NCI-H2081 treated with DMSO at 0.1 percent for 48 hours (cell line): ENCODE measurements at regions not wholly inside any gene's neighbourhood (a gene's known extent, or its start where the extent isn't known, plus 50 kb on each side); places are given as distances from the start of the nearest gene placed in this dataset.

Source experiments
- DNase-seq: peaks from one replicate; lab custom pipeline; 2025; lab: John Stamatoyannopoulos, UW

GRCh38 chr10:57017356-57018037, 656.4 kb upstream of the ZWINT start:
- DNase-seq = no peak

DNA sequence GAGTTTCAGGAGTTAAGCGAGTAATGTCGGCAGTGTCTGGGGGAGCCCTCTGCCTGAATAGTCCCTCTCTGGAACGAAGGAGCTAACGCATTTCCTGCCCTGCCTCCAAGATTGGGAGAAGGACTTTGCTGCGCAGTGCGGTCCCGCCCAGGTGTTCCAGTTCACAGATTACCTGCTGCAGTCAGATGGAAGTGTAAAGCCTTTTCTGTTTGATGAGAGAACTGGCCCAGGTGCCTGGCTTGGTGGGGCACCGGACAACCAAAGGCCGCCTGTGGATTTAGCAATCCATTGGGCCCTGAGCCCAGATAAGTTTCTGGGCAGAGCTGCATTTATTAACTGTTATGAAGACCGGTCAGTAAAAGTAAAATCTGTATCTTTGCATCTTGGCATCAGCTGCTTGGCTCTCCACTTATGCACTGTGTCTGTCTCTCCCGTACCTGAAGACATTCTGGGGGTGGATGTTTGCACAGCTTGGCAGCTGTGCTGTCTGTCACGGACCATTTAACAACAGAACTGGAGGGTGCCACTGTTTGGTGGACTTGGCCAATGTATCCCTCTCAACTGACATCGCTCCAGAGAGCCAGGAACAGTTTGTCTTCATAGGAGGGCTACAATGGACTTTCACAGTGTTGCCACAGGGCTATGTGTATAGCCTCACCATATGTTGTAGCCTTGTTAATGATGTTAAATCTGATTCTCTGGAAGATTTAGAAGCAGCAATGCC, 654.7 kb upstream of the ZWINT start:
- DNase-seq = peak; percentile 74

GRCh38 chr10:57015187-57015586, 654.1 kb upstream of the ZWINT start:
- no peak for DNase-seq

GRCh38 chr10:57014758-57015157, 653.7 kb upstream of the ZWINT start:
- no peak for DNase-seq

DNA sequence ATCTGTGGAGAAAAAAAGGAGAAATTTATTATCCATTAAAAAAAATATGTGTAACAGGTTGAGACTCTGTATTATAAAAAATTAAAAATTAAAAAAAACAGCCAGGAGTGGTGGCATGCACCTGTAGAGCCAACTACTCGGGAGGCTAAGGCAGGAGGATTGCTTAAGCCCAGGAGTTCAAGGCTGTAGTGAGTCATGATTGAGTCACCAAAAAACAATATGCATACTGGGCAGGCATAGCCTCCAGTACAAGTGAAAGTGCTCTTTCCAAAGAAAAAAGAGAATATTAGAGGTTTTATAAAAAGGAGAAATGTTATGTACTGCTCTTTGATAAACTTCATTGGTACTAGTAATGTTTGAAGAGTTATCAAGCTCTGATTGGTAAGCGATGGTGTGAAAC, 647.1 kb upstream of the ZWINT start:
- no peak for DNase-seq

GRCh38 chr10:56991591-56992069, 630.6 kb upstream of the ZWINT start:
- no peak for DNase-seq

- DNase-seq = no peak
Observed at GRCh38 chr10:56975513-56975912, 614.5 kb upstream of the ZWINT start.

GRCh38 chr10:56973766-56974165, 612.7 kb upstream of the ZWINT start:
- no peak for DNase-seq

- DNase-seq = no peak
Observed at GRCh38 chr10:56943221-56943755, 582.2 kb upstream of the ZWINT start.

GRCh38 chr10:56934515-56934914, 573.5 kb upstream of the ZWINT start:
- DNase-seq = no peak

DNA sequence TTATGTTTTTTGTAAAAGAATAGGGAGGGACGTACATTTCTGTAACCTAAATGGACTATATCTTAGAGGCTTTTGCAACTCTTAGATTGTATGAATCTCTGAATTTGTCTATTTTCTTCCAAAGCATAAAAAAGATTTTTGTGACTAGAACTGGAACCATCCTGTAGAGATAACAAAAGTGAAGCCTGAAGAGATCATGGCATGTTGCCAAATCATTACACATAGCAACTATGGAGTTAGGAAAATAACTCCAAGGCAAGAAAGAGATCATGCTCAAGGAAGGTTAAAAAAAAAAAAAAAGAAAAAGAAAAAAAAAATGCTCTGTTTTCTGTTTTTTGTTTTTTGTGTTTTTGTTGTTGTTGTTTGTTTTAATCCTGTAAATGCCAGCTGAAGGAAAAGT, 567.7 kb upstream of the ZWINT start:
- DNase-seq = no peak

GRCh38 chr10:56927701-56928100, 566.6 kb upstream of the ZWINT start:
- no peak for DNase-seq

DNA sequence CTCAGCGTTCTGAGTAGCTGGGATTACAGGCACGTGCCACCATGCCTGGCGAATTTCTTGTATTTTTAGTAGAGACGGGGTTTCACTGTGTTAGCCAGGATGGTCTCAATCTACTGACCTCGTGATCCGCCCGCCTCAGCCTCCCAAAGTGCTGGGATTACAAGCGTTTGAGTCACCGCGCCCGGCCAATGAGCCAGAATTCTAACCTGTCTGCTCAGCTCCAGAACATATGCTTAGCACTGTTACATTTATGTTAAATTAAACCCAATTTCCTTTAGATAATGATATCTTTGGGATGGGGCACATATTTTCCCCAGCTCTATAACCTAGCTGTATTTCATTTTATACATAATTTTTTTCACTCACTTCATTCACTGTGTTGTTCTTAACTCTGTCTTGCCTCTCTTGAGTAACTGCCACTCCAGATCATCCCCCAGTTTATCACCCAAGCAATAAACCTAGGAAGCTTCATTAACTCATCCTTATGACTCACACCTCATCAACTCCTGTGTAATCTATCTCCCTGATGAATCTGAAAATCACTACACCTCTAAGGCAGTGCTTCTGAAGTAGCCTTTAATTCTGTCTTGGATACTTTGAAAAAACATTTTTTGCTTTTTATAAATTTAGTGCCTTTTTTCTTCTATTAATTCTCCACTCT, 559.7 kb upstream of the ZWINT start:
- no peak for DNase-seq

GRCh38 chr10:56912043-56912442, 551.0 kb upstream of the ZWINT start:
- DNase-seq = no peak

GRCh38 chr10:56905051-56905450, 544.0 kb upstream of the ZWINT start:
- no peak for DNase-seq

GRCh38 chr10:56902554-56902953, 541.5 kb upstream of the ZWINT start:
- no peak for DNase-seq

GRCh38 chr10:56895306-56895705, 534.2 kb upstream of the ZWINT start:
- DNase-seq = no peak

- no peak for DNase-seq
Observed at GRCh38 chr10:56881218-56881617, 520.2 kb upstream of the ZWINT start.

- DNase-seq = no peak
Observed at GRCh38 chr10:56880606-56881005, 519.5 kb upstream of the ZWINT start.

DNA sequence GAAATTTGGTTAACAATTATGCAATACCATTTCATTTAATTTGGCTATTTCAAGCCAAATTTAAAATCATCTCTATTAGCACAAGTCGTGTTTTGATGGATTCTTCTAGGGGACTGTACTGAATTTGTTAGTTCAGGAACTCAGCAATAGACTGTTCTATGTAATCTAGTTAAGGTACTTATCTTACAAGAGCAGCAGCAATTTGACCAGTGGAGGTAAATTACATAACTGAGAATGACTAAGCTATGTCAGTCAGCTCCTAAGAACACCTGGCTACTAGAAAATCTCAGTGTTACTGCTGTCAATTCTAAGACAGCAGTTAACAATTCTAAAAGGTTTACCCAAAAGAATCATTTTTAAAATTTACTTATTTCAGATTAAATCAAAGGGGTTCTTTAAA, 513.9 kb upstream of the ZWINT start:
- DNase-seq = no peak

DNA sequence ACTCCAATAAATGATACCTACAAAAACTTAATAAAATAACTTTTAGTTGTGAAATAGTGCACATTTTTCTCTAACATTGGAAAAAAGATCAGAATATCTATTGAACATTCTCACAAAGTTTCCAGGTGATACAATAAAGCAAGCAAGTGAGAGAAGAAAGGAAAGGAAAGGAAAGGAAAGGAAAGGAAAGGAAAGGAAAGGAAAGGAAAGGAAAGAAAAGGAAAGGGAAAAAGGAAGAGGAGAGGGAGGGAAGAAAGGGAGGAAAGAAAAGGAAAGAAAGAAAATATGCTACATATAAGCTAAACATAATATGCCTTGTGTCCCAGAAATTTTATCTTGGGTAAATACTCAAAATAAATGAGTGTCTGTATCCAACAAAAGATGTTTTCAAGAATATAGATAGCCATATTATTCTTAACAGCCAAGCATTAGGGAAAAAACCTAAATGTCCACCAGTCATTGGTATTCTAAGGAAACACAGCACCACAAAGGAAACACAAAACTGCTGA, 510.2 kb upstream of the ZWINT start:
- no peak for DNase-seq

GRCh38 chr10:56867236-56867635, 506.2 kb upstream of the ZWINT start:
- DNase-seq = no peak

DNA sequence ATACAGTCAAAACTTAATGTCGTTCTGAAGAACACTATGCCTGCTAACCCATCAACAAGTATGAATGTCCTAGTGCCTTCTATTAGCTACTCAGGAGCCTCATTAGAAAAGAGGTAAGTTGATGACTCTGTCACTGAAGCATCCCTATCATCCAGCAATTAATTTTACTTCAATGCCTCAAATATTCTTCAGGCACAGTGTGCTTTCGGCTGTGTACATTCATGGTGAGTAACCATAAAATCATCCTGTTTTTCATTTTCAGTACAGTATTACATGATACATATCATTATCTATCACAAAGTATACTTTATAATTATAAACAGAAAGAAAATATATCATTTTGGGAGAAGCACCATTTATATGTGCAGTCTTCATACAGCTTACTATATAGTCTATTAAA, 495.5 kb upstream of the ZWINT start:
- DNase-seq = no peak
